GM19397 (cell line): ENCODE measurements at regions not wholly inside any gene's neighbourhood (a gene's known extent, or its start where the extent isn't known, plus 50 kb on each side); places are given as distances from the start of the nearest gene placed in this dataset.

Experiments
- ATAC-seq: cut with Tn5 transposase; IDR thresholded peaks from one replicate; pipeline ENCODE4 v1.9.1; 2021; ENCODE audit warnings: mild to moderate bottlenecking, moderate library complexity; ENCODE audit not compliant: unreplicated experiment

- no peak for ATAC-seq
Observed at GRCh38 chr6:164185471-164185871, 771.0 kb downstream of the QKI start.

DNA sequence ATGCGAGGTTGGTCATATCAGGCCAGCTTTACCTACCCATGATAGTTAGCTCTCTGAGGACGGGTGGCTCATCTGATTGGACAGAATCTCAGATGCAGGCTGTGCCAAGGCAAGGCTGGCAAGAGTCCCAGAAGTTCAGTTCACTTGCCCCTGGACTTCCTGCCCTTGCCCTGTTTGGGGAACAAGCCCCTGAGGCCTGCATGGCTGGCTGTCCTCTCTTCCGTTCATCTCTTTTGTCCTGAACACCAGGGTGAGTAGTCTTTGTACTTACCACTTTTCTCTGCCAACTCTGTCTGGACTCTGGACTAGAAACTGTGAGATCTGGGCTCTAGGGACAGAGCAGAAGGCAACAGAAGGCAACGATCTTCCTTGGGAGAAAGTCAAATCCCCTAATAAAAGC is 769.9 kb downstream of the QKI start:
- ATAC-seq: no peak

DNA sequence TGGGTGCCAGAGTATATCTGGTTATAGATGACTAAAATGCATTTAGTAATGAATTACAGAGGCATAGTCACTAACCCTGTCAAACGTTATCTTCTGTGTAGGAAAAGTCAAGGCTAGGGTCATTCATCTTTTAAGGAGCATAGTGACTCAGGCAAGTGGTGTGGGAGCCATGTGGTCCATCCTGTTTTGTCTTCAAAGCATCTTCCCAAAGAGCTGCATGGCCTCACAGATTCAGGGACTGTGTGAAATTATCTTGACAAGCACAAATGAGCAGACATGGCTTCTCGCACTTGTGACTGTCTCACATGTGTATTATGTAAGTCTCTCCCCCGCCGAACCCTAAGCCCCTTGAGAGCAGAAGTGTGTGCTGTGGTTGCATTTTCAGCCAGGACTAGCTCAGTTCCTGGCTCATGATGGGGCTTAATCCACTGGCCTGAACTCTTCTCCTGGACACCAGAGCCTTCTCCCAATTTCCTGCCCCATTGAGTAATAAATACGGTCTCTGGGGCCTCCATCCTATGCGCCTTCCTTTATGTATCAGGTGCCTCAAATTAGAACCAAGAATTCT is 769.1 kb downstream of the QKI start:
- no peak for ATAC-seq

GRCh38 chr6:164178679-164179332 is 764.3 kb downstream of the QKI start:
- ATAC-seq: no peak

GRCh38 chr6:164169355-164169754 is 754.8 kb downstream of the QKI start:
- no peak for ATAC-seq

GRCh38 chr6:164168595-164168994 is 754.1 kb downstream of the QKI start:
- ATAC-seq: no peak

GRCh38 chr6:164167873-164168405 is 753.4 kb downstream of the QKI start:
- no peak for ATAC-seq

DNA sequence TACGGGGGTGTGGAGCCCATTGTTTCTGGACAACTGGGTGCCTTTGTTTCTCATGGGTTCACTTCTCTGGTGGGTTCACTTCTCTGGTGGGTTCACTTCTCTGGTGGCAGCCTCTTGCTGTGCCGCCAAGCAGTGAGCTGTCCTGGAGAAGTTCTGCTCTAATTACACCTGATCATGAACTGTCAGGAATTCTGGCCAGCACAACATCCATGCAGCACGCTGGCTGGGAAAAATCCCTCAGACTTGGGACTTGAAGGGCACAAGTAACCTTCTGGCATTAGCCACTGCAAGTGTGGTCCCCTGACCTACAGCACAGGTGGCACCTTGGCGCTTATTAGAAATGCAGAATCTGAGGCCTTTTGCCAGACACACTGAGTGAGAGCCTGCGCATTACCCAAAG is 752.5 kb downstream of the QKI start:
- no peak for ATAC-seq

GRCh38 chr6:164166515-164166914 is 752.0 kb downstream of the QKI start:
- no peak for ATAC-seq

DNA sequence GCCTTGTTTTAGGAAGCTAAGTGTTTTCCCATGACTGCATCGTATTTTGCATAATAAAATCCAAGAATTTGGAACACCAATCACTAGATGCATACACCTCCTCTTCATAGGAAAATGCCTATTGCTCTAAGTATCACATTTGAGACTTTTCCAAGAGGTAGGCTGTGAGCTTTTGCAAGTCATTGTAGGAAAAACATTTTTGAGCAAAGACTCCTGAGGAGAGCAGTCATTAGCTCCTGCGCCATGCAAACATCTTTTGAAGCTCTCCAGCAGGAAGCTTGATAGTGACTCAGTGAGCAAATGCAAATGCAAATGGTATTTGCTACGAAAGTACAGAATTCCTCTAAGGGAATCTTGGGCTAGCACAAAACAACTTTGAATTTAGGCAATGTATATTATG is 750.4 kb downstream of the QKI start:
- ATAC-seq: no peak

GRCh38 chr6:164163239-164163638 is 748.7 kb downstream of the QKI start:
- ATAC-seq: no peak

- ATAC-seq: no peak
Observed at GRCh38 chr6:164159061-164159460, 744.5 kb downstream of the QKI start.

DNA sequence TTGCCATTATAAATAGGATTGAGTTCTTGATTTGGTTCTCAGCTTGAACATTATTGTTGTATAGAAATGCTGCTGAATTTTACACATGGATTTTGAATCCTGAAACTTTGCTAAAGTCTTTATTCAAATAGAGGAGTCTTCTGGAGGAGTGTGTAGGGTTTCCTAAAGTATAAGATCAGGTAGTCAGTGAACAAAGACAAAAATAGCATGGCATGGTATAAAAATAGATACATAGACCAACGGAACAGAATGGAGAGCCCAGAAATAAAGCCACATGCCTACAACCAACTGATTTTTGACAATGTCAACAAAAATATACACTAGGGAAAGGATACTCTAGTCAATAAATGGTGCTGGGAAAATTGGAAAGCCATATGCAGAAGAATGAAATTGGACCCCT is 740.1 kb downstream of the QKI start:
- no peak for ATAC-seq

- ATAC-seq: no peak
Observed at GRCh38 chr6:164152611-164153010, 738.1 kb downstream of the QKI start.

- ATAC-seq: no peak
Observed at GRCh38 chr6:164151161-164152120, 736.9 kb downstream of the QKI start.

GRCh38 chr6:164150232-164150631 is 735.7 kb downstream of the QKI start:
- ATAC-seq: no peak

- no peak for ATAC-seq
Observed at GRCh38 chr6:164148788-164149187, 734.3 kb downstream of the QKI start.

DNA sequence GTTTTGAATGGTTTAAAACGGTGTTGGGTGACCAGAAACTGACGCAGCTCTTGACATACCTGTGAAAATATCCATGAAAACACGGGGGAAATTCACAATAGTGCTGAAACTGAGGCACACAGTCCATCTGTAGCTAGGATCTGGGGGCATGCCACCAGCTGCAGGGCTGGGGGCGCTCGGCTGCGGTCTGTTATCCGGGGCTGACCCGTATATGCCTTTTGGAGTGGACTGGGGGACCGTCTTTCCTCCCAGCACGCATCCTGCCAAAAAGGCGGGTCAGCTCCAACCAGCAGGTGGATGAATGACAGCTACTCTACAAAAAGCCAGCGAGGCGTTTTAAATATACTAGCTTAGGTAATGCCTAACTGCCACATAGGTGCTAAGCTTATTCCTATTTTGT is 729.8 kb downstream of the QKI start:
- ATAC-seq: no peak

GRCh38 chr6:164142322-164142721 is 727.8 kb downstream of the QKI start:
- no peak for ATAC-seq

DNA sequence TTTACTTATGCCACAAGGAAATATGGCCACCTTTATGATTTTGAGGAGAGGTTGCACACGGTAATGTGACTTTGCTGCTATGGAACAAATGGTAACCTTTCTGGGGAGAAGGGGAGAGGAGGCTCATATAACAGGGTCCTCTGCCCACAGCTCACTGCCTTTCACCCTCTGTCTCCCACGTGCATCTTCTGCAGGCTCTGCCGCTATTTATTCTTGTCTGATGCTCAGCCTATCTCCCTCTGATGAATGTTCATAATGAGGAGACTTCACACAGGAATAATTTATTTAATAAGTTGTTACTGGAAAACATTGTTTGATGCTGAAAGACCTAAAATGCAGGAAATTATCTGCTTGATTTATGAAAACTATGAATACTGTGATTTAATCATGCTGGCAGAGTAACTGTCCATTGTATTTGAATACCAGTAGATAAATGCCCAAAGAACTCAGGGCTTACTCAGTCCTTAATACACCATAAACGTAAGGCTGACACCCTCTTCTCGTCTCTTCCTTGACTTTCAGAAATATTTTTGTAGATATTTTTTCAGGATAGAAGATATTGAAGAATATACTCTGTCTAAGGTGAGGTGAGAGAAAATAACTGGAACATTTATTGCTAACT is 721.1 kb downstream of the QKI start:
- ATAC-seq: no peak

GRCh38 chr6:164133095-164133494 is 718.6 kb downstream of the QKI start:
- ATAC-seq: no peak
